ENCODE measurements at regions not wholly inside any gene's neighbourhood (a gene's known extent, or its start where the extent isn't known, plus 50 kb on each side); places are given as distances from the start of the nearest gene placed in this dataset.

GRCh38 chr17:79517827-79518584 lies 92.8 kb downstream of the RBFOX3 start:
- intact Hi-C loops (cut with micrococcal nuclease) (no loop called here), dilution Hi-C loops (cut with MboI; ENCODE audit: extremely low pct_ligation_motif_present, low sequenced_read_pairs) (no loop called here)
- DNase-seq (ENCODE audit: low read depth, low spot score) (no peak), FAIRE-seq (no peak)
- no TSS peak for BruUV-seq (replicated peaks)
- H3K9ac ChIP-seq (replicated peaks; ENCODE audit: extremely low read depth, insufficient read depth, low read length) = no peak overlapping the region
- TF ChIP-seq JUN (IDR thresholded peaks at IDR 0.05; ENCODE audit: borderline replicate concordance, insufficient read depth, insufficient read length, low read depth) (no peak), GATA2 (IDR thresholded peaks at IDR 0.05; ENCODE audit: insufficient read depth, insufficient read length, low read depth, low read length) (no peak), MYC (IDR thresholded peaks at IDR 0.05; ENCODE audit: low read depth, low read length) (no peak), EZH2 (IDR thresholded peaks at IDR 0.05; ENCODE audit: borderline replicate concordance, low read depth, low read length, severe bottlenecking) (no peak), MAX (IDR thresholded peaks at IDR 0.05; ENCODE audit: insufficient read depth, insufficient read length) (no peak), POLR2A (IDR thresholded peaks at IDR 0.05; ENCODE audit: low read depth, low read length) (no peak), POLR2AphosphoS5 (IDR thresholded peaks at IDR 0.05; ENCODE audit: insufficient read depth, low read depth, low read length) (no peak)
- H3K9me1 ChIP-seq (replicated peaks; ENCODE audit: control insufficient read depth, extremely low read depth, insufficient read depth, low read length) = no peaks in the 10 kb centered on the region
- no peaks in the 10 kb centered on the region for H3K4me1 ChIP-seq (ENCODE audit: control insufficient read depth, extremely low read depth, insufficient read depth, low read length)
- no peak overlapping the region for H3K27ac ChIP-seq (ENCODE audit: insufficient read depth, low read depth, low read length)
- no peak overlapping the region for H2AFZ ChIP-seq (ENCODE audit: low read depth, low read length)
- H3K79me2 ChIP-seq (ENCODE audit: control insufficient read depth, insufficient read depth, low read length) = no peaks in the 10 kb centered on the region
- H3K4me3 ChIP-seq (replicated peaks in 1 of 3; ENCODE audit: insufficient read depth in 1 of 3, low read depth in 1 of 3, low read length in 3 of 3) = no peak overlapping the region
- no peaks in the 10 kb centered on the region for H3K36me3 ChIP-seq (ENCODE audit: control insufficient read depth in 2 of 2, extremely low read depth in 1 of 2, insufficient read depth in 2 of 2, low read length in 2 of 2)
- ChIA-PET CTCF (no interaction called here), POLR2A (no interaction called here)
- H3K4me2 ChIP-seq (ENCODE audit: insufficient read depth, low read length) = no peak overlapping the region
- no peaks in the 10 kb centered on the region for H4K20me1 ChIP-seq (replicated peaks; ENCODE audit: control insufficient read depth, extremely low read depth, insufficient read depth, low read length)
- peaks cover 0 to 2% of the 10 kb centered on the region in 2 experiments for H3K27me3 ChIP-seq (ENCODE audit: control insufficient read depth in 2 of 2, insufficient read depth in 2 of 2, low read length in 2 of 2)
- peaks cover 2% of the 10 kb centered on the region for H3K9me3 ChIP-seq (replicated peaks; ENCODE audit: control insufficient read depth, insufficient read depth, low read length)
